HG03135 (cell line): ENCODE measurements at regions not wholly inside any gene's neighbourhood (a gene's known extent, or its start where the extent isn't known, plus 50 kb on each side); places are given as distances from the start of the nearest gene placed in this dataset.

Experiments used
- ATAC-seq: cut with Tn5 transposase; IDR thresholded peaks from one replicate; pipeline ENCODE4 v1.9.1; 2021; ENCODE audit warnings: mild to moderate bottlenecking, moderate library complexity; ENCODE audit not compliant: unreplicated experiment

DNA sequence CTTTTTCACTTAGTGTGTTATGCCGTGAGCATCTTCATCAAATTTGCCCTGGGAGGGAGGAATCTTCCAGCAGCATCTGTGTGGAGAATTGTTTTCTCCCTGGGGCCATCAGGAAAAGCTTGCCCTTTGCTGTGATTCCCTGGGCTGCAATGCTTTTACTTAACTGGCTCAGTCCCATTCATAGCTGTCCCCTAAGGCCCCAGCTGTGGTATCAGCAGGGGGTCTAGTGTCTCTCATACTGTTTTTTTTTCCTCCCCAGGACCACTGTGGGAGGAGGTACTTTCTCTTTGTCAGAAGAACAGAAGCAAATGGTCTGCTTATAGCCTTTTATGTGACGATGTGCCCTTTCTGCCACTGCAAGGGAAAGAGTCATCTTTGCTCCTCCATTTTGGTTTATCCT lies 176.8 kb upstream of the CELF4 start:
- ATAC-seq = no peak

DNA sequence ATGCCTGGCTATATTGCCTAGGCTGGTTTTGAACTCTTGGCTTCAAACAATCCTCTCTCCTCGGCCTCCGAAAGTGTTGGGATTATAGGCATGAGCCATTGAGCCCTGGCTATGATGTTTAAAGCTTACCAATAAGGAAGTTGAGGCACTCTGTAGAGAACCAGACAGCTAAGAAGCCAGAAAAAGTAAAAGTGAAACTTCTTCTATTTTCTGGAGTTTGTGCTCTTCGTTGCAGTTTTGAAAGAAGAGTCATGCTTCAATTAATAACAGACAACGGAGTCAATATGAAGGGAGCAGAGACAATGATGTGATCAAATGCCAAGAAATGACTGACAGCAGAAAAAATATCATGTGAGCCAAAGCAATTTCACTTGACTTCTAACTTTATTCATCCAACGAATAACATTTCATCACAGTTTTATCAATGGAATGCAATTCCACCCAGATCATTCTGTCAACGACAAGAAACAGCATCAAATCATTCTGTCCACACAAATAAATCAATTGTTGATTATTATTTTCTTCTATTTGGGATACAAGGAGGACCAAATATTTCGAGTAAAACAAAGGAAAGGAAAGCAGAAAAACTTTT lies 175.5 kb upstream of the CELF4 start:
- ATAC-seq = no peak

DNA sequence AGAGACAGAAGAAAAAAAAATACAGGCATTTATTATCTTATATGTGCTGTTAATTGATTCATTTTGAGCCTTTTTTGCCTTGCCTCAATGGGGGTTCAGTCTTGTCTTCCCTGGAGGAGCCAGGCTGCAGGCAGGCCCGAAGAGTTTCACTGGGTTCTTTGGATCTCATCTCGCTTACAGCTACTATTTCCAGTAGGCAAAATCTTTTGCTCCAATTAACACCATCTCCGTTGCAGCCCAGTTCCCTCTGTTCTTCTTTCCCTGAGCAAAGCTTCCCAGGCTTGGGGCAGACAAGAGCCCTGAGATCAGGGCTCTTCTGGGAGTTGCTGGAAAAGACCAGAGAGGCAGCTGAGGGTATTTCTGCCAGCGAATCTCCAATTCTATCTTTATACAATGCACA lies 168.8 kb upstream of the CELF4 start:
- ATAC-seq = no peak

DNA sequence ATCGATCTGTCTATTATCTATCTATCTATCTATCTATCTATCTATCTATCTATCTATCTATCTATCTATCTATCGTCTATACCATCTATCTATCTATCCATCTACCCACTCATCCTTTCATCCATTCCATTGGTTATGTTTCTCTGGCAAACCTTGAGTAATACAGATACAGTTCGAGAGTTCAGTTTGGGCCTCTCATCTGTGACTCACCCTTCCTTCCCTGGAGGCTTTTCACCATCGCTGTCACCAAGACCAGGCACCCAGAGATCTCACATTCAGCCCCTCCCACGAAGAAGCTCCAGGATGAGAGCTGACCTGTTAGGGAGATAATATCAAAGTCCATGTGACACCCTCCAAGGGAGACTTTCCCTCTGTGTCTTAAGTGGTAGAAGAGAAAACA lies 164.1 kb upstream of the CELF4 start:
- no peak for ATAC-seq

DNA sequence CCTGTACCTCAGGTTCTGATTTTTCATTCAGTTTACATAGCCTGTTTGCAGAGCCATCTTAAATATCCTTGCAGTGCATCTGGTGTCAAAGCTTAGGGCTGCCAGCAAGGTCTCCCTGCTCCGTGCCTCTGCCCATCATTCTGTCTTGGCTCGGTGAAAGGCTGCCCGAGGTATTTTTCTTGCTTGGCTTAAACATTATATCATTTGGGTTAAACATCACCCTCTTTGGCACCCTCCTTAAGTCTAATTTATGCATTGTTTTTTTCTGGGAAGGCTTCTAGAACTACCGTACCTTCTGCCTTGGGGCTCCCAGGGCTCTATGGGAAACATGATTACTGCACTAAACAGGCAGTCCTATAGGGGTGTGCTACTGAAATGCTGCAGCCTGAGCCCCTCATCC lies 158.6 kb upstream of the CELF4 start:
- no peak for ATAC-seq

DNA sequence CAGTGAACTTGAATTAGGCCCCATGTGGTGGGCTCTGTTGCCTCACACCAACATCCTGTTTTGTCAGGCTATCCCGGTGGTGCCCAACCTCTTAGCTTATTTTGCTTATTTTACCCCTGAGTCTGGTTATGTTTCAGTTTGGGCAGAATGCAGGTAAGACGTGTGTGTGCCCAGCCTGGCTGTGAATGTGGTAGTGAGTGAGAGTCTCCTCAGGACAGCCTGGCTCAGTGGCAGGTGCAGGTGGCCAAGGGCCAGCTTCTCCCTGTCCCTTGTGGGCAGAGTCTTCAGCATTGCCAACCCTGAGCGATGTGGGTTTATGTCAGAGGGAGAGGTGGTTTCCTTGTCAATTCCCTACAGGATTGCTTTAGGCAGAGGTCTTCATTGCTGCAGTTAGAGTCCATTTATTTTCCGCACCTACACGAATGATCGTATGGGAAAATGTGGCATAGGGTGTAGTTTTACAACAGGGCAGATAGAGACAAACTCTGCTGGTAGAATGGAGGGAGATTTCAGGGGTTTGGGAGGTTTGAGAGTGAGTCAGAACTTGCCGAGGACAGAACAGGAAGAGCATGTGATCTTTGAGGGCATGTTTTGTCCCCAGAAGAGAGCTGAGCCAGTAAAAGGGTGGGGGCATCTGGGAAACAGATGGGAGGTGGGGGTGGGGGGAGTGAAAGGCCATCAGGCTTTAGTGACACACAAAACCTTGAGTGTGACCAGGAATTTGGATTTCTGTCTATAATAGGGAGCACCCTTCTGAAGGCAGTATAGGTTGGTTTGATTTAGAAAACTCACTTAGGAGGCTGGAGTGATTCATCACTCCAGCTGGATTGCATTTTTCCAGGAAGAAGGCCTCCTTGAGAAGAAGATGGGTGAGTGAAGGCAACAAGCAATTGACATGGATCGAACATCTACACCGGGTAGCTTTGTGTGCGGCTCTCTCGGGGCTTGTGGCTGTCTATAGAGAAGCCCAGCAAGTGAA lies 156.2 kb upstream of the CELF4 start:
- no peak for ATAC-seq

DNA sequence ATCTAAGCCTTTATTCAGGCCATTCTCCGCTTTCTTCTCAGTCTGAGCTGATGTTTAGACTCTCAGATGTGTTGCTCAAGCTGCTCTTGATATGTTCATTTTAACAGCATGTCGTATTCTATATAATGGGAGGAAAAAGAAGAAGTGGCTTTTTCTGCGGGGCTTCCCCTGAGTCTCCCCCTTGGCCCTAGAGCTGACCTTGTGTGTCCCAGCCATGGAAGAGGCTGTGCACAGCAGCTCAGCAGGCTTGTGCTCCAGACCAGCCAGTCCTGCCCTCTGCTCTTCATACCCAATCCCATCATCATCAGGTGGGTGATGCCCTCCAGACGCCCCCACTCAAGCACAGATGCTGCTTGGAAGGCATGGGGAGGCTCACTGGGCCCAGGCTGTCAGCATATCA lies 155.1 kb upstream of the CELF4 start:
- ATAC-seq = no peak

DNA sequence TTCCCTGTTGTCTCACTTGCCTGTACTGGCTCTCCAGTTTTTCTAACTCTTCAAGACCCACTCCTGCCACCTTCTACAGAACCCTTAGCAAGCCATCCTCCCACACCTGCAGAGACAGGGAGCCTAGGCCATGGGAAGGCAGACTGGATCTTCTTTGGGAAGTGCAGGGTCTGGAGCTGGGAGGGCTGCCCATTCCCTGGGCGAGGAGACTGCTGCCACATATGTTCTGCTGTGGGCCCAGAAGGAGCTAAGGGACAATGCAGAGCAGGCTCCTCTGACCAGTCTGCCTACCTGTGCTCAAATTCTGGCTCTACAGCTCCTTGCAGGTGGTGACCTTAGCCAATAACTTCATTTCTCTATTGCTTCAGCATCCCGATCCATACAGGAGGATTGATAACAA lies 152.1 kb upstream of the CELF4 start:
- ATAC-seq = no peak

DNA sequence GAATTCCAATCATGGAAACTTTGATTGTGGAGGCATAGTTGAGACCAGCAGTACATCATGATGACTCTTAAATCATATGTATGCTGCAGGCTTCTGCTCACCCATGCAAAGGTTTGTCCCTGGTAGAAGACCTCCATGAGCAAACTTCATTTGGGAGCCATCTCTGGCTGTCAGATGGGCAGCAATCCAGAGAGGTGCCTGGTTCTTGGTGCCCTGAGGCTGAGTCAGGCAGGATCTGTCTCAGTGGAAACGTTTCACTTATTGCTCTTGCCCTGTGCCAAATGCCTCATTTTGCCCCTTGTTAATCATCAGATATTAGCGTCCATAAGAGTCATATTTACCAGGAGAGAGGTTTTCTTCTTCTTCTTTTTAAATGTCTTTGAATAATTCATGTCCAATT lies 151.5 kb upstream of the CELF4 start:
- ATAC-seq = no peak

DNA sequence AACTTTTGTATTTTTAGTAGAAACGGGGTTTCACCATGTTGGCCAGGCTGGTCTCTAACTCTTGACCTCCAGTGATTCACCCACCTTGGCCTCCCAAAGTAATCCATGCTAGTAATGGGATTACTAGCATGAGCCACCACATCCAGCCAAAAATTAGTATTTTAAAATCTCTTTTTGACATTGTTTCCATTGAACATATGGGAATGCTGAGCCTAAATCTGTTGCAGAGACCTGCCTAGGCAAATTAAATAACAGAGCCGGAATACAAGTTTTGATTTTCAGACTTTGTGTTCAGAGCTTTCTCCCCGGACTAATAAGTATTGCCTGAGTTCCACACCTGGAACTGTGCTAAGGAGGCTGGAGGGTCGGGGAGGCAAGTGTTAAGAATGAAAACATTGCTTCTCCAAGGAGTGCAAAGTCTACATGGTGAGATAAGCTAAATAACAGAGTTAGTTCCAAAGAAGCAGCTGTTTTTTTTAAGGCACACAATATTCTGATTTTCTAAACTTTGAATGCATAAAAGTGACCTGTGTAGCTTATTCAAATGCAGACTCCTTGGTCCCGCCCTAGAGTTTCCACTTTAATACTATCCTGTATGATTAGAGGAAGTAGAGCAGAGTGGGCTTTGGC lies 150.6 kb upstream of the CELF4 start:
- ATAC-seq = no peak

DNA sequence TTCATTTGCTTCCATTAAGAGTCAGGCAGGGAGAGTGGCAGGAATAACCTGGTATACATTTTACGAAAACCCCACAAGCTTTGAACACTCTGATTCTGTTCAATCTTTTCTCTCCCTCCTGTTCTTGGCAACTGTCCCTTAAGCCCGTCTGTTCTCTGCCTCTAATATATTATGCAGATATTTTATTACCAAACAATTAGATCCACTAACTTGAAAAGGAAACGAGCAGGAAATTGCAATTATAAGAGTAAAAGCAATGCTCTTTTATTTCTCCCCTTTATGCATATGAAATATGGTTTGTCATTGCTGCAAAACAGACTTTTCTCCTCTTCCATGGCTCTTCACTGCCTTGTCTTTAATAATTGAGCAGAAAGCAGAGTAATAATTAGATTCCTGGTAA lies 149.1 kb upstream of the CELF4 start:
- no peak for ATAC-seq

DNA sequence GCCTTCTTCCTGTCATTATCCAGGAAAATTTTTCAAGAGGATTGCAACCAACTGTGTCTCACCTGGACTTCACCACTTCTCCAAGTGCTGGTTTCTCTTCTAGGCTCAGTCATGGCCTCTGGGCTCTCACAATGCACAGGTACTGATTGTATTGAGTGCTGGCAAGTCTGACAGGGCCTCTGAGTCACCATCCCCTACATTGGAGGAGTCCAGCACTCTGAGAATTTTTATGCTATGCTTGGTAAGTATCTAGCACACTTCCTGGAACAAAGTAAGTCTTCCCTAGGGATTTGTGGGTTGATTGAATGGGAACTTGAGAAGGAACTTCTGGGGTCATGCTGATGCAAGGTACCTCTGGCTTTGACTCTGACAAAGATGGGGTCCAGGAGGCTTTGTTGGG lies 147.2 kb upstream of the CELF4 start:
- no peak for ATAC-seq

DNA sequence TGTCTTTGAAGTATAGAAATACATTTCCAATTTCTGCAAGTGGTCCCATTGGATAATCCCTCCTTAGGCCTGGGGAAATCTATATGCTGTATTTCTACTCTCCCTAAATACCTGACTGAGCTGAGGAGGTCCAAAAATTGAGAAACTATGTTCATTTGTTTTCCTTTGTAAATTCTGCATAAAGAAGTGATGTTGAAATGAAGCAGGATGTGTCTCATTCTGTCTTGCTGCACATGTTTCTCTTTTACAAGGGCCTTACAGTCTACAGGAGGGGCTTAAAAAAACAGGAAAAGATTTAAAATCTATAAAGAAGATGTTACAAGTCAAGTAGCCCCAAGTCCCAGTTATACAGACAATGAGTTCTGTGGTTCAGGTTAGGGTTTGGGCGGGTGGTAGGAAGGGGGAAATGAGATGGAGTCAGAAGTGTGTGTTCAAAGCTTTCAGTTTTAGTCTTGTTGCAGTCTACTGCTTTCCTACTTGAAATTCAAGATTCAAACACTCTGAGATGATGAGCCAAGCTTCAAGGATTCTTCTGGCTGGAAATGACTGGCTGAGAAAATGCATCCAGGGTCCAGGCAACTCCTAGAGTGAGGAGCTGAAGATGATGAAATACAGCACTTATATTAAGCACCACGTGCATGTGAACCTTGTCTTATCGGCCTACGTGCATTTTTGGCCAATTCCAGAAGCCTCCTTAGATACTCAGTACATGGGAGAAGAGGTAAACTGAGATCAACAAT lies 146.3 kb upstream of the CELF4 start:
- ATAC-seq = no peak

DNA sequence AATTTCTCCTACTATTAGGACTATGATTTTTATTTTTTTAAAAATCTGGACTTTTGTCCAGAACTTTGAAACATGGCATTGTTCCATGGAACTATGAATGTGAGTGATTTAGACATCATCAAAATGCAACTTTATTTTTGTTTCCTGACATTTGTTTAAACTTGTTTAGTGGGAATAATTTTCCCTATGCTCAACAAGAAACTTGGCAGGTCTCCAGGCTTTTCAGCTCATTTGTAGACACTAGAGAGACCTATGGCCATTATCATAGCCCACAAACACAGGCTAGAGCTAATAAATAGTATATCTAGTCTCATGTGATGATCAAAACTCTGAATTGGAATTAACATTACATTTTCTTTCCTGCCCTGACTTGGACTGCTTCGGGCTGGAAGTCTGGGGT lies 145.1 kb upstream of the CELF4 start:
- no peak for ATAC-seq

DNA sequence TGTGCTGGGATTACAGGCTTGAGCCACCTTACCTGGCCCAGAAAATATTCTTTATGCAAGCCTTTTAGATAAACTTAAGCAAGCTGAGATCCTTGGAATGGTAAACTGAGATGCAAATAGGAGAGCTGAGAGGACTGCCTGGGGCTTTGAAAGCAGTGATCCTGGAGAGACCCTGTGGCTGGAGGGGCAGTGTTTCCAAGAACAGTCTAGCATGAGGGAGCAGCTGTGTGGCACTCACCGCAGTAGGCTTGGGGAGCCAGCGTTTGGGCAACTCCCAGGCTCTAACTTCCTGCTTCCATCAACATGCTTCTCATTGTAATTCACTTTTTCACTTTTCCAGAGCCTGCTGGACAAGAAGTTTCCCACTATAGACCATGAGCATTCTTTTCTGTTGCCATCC lies 144.1 kb upstream of the CELF4 start:
- ATAC-seq = no peak

DNA sequence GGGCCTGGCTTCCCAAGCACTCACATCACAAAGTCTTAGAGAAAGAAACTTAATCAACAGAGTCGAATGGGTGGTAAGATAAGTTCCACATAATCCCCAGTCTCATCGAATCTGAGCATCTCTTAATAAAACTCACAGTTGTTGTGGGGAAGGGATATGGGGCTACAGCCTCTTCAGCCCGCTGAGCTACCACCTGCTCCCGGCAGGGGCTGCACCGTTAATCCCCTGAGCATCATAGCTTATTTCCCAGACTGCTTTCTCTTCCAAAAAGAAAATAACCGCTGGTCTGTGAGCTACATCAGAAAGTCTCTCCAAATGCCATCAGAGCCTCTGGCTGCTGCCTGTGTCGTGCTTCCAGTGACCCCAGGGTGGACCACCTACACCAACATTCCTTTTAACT lies 139.4 kb upstream of the CELF4 start:
- ATAC-seq = no peak

DNA sequence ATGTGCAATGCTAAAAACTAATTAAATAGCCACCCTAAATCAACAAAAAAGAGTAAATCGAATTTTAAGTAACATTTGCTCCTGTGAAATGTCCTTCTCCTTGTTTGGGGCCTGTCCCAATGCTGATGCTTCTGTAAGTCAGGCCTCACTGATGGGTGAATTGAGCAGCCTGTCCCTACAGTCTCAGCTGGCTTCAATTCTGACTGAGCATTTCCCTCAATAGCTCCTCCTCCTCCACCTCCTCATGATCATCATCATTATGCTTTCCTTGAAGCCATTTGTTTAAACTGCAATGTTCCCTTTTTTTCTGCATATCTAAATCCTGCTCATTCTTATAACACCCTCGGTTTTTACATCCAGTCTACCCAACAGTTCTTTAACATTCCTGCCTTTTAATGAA lies 137.2 kb upstream of the CELF4 start:
- no peak for ATAC-seq

DNA sequence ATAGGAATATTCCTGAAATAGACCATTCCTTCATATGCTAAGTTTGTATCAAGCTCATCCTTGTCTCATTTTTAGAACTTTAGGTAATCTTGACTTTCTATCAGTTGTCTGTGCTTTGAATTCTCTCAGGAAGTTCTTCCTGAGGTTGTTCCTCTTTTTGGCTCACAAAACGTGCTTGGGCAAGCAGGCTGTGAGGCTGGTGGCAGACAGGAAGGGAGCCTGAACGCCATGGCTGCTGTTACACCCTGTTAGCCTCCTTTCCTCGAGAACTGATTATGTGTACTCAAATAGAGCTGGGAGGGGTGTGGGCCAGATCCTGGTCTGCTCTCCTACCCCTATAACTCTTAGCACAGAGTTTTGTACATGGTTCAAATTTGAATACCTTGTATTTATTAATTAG lies 136.4 kb upstream of the CELF4 start:
- no peak for ATAC-seq

DNA sequence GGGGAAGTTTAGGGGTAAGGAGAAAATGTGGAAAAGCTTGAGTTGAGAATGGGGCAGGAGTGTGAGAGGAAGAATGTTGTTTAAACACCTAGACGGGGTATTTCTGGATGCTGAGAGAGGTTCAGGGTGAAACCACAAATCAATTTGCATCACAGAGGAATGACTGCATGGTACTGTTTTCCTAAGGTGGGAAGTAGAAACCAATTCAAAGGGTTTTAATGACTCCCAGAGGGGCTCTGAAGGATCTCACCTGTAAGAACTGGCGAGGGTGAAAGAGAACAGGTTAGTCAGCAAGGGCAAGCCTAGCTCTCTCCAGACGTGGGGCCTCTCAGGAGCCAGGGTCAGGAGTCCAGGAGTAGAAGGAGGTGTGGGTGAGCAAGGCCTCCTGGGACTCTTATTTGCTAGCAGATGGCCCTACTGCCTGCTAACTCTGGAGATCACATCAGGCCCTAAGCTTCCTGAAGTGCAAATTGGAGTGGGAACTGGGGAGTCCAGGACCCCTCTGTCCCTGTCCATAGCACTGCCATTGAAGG lies 133.0 kb upstream of the CELF4 start:
- ATAC-seq = no peak

DNA sequence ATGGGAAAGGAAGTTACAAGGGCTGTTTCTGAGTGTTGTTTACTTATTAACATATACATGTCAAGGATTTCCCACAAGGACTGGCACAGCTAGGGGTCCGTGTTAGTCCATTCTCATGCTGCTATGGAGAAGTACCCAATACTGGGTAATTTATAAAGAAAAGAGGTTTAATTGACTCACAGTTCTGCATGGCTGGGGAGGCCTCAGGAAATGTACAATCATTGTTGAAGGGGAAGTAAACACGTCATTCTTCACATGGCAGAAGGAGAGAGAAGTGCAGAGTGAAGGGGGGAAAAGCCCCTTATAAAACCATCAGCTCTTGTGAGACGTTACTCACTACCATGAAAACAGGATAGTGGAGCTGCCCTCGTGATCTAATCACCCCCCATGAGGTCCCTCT lies 128.9 kb upstream of the CELF4 start:
- no peak for ATAC-seq

DNA sequence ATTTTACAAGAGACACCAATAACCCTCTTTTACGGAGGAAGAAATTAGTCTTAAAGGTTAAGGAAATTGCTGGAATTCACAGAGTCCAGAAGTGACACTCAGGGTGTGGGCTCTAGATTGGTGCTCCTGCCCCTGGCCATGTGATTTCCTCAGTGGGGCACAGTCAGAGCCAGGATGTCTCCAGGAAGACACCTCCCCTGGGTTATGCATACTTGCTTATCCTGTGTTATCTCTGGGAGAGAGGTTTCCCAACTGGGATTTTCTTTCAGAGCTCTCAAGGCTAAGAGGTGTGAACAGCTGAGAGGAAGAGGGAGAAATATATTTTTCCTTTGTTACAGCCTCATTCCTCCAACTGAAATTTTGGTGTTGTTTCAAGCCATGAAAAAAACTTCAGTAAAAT lies 125.6 kb upstream of the CELF4 start:
- ATAC-seq = no peak
